ENCODE measurements at regions not wholly inside any gene's neighbourhood (a gene's known extent, or its start where the extent isn't known, plus 50 kb on each side); places are given as distances from the start of the nearest gene placed in this dataset.
"Not testable (repeated sequence)": the region's sequence is repeated elsewhere in the genome, so short reads cannot be mapped to it uniquely, and the experiment has no call there.

DNA sequence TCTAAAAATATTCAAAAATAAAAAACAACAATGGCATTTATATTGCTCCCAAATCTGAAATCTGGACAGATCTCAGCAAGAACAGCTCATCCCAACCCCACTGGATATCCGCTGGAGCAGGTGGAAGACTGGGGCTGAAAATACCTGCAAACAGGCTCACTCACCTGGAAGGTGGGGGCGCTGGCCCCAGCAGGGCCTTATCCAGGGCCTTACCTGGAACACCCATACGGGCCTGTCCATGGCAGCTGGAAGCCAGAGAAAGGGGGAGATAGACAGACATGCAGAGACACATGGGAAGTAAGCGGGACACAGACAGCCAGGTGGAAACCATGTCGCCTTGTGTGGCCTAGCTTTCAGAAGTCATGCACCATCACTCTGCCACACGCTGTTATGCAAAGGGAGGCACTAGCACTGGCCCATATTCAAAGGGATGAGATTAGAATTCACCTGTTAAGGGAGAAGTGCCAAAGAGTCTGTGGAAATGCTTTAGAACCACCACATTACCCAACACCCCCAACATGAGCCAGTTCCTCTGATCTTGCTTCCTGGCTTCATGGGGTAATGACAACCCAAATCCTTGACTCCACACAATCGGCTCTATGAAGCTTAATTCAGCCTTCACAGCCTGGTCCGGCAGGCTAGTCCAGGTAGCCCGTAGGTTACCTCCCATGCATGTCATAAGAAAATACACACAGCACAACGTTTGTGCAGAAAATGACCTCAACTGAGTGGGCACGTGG, 99.0 kb upstream of the CDYL start:
- DNase-seq (ENCODE audit: low read depth), result no peak

DNA sequence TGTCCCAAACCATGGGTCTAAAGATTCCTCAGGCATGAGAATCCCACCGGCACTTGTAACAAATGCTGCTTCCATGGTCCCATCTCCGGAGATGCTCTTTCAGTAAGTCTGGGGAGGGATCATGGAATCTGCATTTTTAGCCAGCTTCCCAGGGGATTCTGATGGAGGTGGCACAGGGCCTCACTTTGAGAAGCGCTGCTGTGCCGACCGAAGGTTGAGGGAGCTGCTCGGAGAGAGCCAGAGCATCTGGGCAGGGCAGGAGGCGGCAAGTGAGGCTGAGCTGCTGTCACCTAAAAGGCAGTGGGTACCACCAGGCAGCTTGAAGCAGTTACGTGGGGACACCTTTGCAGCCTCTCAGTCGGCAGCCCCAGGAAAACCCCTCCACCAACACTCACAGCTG, 100.2 kb upstream of the CDYL start:
- no peak for DNase-seq (ENCODE audit: low read depth)

GRCh38 chr6:4675121-4675520, 101.1 kb upstream of the CDYL start:
- no peak for DNase-seq (ENCODE audit: low read depth)

DNA sequence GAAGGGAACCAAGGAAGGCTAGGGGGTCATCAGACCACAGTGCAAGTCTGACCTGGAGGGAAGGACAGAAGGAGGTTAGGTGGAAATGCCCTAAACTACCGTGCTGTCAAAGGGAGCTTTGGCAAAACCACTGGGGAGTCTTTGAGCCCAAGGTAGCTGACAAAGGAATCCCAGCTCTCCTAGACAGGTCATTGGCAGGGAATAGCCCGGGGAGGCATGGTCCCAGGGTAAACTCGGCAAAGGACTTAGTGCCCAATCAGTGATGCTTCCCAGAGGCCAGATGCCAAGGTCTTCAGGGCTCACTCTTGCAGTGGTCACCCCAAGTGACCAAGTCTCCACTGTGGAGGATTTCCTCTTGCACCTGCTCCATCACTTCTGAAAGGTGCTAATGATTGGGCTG, 102.3 kb upstream of the CDYL start:
- DNase-seq (ENCODE audit: low read depth), result no peak

GRCh38 chr6:4672772-4673171, 103.4 kb upstream of the CDYL start:
- DNase-seq (ENCODE audit: low read depth), result no peak

- no peak for DNase-seq (ENCODE audit: low read depth)
Measured at GRCh38 chr6:4671587-4672115, 104.6 kb upstream of the CDYL start.

GRCh38 chr6:4670824-4671409, 105.3 kb upstream of the CDYL start:
- no peak for DNase-seq (ENCODE audit: low read depth)

DNA sequence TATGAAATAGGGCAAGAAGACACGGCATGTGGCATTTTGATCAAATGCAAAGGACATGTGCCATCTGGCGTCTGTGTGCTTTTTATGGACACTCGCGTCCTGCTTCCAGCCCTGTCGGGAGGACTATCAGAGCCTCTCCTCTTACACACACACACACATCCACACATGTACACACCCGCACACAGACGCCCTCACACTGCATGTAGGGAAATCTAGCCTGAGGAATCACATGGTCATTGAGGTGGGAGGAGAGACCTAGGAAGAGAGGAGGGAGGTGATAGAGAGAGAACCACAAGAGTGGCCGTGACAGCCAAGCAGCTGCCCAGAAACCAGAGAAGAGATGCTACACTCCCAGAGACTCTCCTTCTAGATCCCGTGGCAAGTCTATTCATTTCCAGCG, 105.9 kb upstream of the CDYL start:
- no peak for DNase-seq (ENCODE audit: low read depth)

GRCh38 chr6:4668271-4669179, 107.7 kb upstream of the CDYL start:
- DNase-seq (ENCODE audit: low read depth), result no peak

DNA sequence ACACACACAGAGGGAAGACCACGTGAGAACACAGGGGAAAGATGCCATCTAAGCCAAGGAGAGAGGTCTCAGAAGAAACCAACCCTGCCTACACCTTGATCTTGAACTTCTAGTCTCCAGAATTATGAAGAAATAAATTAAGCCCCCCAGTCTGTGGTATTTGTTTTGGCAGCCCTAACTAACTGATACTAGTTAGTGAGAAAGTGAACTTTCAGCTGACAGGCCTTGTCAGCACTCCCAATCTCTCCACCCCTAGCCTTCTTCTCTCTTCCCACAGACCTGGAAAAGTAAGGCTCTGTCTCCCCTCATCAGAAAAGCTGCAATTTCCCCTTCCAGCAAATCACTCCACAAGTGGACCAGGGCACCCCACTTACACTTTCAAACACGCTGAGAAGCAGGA, 108.6 kb upstream of the CDYL start:
- no peak for DNase-seq (ENCODE audit: low read depth)

DNA sequence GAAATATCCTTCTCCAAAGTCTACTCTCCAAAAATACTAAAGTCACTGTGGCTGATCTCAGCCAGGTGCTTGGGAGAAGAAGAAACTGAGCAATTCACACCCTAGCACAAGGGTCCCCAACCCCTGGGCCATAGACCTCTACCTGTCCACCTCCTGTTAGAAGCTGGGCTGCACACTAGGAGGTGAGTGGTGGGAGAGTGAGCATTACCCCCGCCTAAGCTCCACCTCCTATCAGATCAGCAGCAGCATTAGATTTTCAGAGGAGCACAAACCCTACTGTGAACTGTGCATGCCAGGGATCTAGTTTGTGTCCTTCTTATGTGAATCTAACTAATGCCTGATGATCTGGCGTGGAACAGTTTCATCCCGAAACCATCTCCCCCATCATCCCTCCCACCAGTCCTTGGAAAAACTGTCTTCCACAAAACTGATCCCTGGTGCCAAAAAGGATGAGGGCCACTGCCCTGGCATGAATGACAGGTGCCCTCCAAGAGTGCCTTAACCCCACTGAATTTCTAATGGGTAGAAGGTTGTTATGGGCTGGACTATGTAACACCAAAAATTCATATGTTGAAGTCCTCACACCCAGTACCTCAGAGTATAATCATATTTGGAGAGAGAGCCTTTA, 109.2 kb upstream of the CDYL start:
- DNase-seq (ENCODE audit: low read depth), result no peak

DNA sequence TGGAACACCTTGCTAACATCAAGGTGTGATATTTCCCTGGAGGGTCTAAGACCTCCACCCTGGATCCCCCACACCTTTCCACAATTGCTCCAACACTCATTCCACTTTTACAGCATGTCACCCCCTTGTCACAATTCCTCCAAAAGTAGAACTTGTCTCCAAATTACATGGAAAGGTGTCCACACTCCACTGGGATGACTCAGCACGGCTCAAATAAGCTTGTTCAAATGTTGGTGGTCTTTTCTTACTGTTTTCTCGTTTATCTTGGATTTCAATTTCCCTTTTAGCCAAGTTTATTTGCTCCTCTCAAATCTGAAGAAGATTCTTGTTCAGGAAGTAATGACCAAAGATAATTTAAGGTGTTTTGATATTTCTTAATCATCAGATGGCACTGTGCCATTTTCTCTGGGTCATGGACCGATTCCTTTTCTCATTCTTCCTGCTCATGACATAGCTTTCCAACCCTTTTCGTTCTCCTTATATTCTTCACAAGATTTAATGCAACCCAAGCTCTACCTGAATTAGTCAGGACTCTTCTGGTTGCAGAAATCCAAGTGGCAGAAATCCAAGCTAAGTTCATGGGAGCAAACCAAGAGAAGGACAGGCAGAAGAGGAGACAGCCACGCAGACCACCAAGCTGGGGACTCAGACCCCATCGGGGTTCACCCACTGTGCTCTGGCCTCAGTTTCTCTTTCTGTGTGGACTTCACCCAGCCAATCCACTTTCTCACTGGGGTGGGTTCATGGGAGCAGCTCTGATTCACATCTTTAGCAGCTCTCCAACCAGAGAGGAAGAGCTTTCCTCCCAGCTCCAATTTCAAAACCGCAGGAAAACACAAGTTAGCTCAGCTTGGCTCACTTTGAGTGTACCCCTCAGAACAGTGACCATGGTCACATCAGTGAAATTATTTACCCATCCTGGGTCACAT, 110.5 kb upstream of the CDYL start:
- DNase-seq (ENCODE audit: low read depth), result no peak

GRCh38 chr6:4664911-4665310, 111.3 kb upstream of the CDYL start:
- no peak for DNase-seq (ENCODE audit: low read depth)

DNA sequence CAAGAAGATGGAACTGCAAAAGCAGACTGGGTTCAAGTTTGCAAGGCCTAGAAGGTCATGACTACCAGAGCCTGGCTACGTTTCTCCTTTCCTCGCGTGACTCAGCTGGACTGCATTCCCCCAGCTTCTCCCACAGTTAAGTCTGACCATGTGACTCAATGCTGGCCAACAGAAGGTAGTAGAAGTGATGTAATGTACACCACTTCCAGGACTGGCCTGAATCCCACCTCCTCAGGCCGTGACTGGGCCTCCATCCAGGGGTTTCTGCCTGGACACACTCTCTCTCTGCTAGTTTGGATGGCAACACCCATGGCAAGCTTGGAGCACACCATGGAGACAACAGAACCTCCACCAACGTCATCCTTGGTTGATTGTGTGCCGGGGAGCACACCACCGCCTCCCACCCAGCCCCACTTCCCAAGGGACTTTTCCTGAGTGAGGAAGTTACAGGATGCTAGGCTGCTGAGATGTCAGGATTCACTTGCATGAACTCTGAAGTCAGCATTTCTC, 112.0 kb upstream of the CDYL start:
- DNase-seq (ENCODE audit: low read depth), result no peak

DNA sequence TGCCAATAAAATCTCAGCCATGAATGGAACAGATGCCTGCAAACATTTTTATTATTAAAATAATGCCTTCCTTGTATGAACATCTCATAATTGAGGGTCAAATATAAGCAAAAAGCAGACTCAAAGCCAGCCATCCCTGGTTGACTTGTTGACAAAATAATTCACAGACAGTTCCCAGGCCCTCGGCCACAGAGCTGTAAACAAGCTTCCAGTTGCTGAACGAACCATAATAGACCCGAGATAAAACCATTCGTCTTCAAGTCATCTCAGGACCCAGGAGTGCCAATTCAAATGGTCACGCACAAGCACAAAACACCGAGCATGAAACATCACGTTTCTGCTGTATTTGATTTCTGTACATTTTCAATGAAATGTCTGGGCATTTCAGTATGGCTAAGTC, 113.3 kb upstream of the CDYL start:
- DNase-seq (ENCODE audit: low read depth), result no peak

- no peak for DNase-seq (ENCODE audit: low read depth)
Measured at GRCh38 chr6:4661391-4661790, 114.8 kb upstream of the CDYL start.

- DNase-seq (ENCODE audit: low read depth), result no peak
Measured at GRCh38 chr6:4660377-4661321, 115.6 kb upstream of the CDYL start.

DNA sequence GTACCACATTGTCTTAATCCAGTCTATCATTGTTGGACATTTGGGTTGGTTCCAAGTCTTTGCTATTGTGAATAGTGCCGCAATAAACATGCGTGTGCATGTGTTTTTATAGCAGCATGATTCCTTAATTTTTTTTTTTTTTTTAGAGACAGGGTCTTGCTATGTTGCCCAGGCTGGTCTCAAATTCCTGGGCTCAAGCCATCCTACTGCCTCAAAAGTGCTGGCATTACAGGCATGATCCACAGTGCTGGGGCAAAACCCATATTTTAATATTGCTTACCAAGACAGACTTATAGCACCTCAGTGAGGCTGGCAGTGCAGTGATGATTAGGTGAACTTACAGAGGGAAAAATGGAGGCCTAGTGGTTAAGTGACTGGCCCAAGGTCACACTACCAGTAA, 116.5 kb upstream of the CDYL start:
- DNase-seq (ENCODE audit: low read depth), result not testable (repeated sequence)

DNA sequence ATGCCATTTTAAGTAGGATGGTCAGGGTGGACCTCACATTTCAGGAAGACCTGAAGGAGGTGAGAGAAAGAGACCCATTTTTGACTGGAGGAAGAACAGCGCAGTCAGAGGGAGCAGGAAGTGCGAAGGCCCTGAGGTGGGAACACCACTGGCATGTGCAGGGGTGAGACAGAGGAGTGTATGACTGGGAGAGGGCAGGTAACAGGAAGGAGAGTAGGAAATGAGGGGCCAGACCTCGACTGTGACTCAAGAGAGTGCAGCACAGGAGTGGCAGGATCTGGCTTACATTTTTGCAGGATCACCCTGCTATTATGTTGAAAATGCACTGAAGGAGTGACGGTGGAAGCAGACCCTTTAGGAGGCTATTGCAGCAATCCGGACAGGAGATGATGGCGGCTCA, 117.7 kb upstream of the CDYL start:
- DNase-seq (ENCODE audit: low read depth), result no peak

DNA sequence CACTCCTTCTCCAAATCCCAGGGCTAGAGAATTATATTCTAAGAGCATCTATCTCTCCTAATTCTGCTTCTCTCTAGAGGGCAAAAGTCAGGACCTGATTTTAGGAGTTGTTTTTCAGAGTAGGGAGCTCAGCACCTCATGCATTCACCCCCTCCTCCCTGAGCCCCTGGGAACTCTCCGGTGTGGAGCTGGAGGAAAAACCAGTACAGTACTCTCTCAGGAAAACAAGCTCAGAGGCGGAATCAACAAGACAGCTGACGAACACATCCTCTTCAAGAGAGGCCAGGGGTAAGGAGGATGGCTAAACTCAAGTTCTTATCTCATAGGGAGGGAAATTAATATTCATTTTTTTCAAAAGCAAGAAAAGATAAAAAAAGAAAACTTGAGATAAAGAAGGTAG, 120.1 kb upstream of the CDYL start:
- no peak for DNase-seq (ENCODE audit: low read depth)
